ENCODE measurements at regions not wholly inside any gene's neighbourhood (a gene's known extent, or its start where the extent isn't known, plus 50 kb on each side); places are given as distances from the start of the nearest gene placed in this dataset.

DNA sequence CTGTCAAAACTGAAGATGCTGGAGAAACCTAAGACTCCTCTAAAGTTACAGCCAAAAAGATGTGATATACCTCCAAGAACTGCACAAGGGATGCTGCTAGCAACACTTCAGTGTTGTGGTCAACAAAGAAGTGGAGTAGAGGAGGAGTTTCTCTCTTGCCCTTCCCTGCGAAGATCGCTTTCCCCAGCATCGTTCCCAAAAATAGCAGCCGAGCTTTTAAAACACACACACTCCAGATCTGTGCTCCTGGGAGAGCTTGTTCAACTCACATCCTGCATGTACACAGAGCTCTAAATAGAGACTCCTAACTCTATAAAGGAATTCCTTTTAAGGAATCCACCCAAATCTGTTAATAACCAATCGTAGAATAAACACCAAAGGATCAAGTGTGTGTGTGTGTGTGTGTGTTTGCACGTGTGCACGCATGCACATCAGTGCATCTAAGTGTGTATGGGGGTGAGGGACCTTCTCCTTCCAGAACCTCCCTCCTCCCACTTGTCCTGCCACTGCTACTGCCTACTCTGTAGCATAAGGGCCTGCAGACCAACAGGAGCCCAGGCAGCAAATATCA lies 58.5 kb downstream of the PSMG1 start:
- no peak overlapping the region for H3K4me3 Mint-ChIP-seq
- Histone ChIP-seq H3K4me1 (ENCODE audit: insufficient read depth, low read length) (no peaks in the 10 kb centered on the region), H3K27me3 (ENCODE audit: control insufficient read depth in 1 of 2, insufficient read depth in 2 of 2, low read length in 2 of 2) (peaks cover 0 to 2% of the 10 kb centered on the region in 2 experiments), H3K4me3 (ENCODE audit: low read length) (no peak overlapping the region), H3K36me3 (ENCODE audit: insufficient read depth, low read length) (no peaks in the 10 kb centered on the region), H3K27ac (ENCODE audit: low read depth in 1 of 2, low read length in 2 of 2) (no peak overlapping the region), H3K9me3 (ENCODE audit: control insufficient read depth in 1 of 2, insufficient read depth in 1 of 2, low read length in 2 of 2) (peaks cover 0 to 18% of the 10 kb centered on the region in 2 experiments)
- no peaks in the 10 kb centered on the region for H3K27me3 Mint-ChIP-seq
- CTCF ChIA-PET = no interaction called here
- POLR2A ChIA-PET = no interaction called here
- TF ChIP-seq CTCF (IDR thresholded peaks at IDR 0.05) = no peak
- intact Hi-C loops (cut with DNase I, micrococcal nuclease) = no loop called here
- no peaks in the 10 kb centered on the region for H3K4me1 Mint-ChIP-seq (ENCODE audit: low read depth)
- H3K36me3 Mint-ChIP-seq (ENCODE audit: low read depth) = no peaks in the 10 kb centered on the region
- H3K9me3 Mint-ChIP-seq = peaks cover 5% of the 10 kb centered on the region
- H3K27ac Mint-ChIP-seq = no peak overlapping the region
- DNase-seq = no peak
- no peak for ATAC-seq (ENCODE audit: poor library complexity)

- Histone ChIP-seq H3K4me1 (ENCODE audit: insufficient read depth, low read length) (no peaks in the 10 kb centered on the region), H3K9me3 (ENCODE audit: control insufficient read depth in 1 of 2, insufficient read depth in 1 of 2, low read length in 2 of 2) (peaks cover 0 to 18% of the 10 kb centered on the region in 2 experiments), H3K27me3 (ENCODE audit: control insufficient read depth in 1 of 2, insufficient read depth in 2 of 2, low read length in 2 of 2) (no peaks in the 10 kb centered on the region), H3K27ac (ENCODE audit: low read depth in 1 of 2, low read length in 2 of 2) (no peak overlapping the region), H3K4me3 (ENCODE audit: low read length) (no peak overlapping the region), H3K36me3 (ENCODE audit: insufficient read depth, low read length) (no peaks in the 10 kb centered on the region)
- no peak for TF ChIP-seq CTCF (IDR thresholded peaks at IDR 0.05)
- H3K27me3 Mint-ChIP-seq = no peaks in the 10 kb centered on the region
- H3K9me3 Mint-ChIP-seq = peaks cover 5% of the 10 kb centered on the region
- no peaks in the 10 kb centered on the region for H3K4me1 Mint-ChIP-seq (ENCODE audit: low read depth)
- no peak for DNase-seq
- no peak overlapping the region for H3K4me3 Mint-ChIP-seq
- H3K36me3 Mint-ChIP-seq (ENCODE audit: low read depth) = no peaks in the 10 kb centered on the region
- H3K27ac Mint-ChIP-seq = no peak overlapping the region
- ChIA-PET POLR2A (no interaction called here), CTCF (no interaction called here)
- no peak for ATAC-seq (ENCODE audit: poor library complexity)
- intact Hi-C loops (cut with DNase I, micrococcal nuclease) = no loop called here
Observed at GRCh38 chr21:39123375-39123774, 59.9 kb downstream of the PSMG1 start.

GRCh38 chr21:39121600-39122355 lies 61.5 kb downstream of the PSMG1 start:
- H3K27ac Mint-ChIP-seq = no peak overlapping the region
- POLR2A ChIA-PET = no interaction called here

More at GRCh38 chr21:39121600-39122355, 61.5 kb downstream of the PSMG1 start:
- intact Hi-C loops (cut with DNase I, micrococcal nuclease) = no loop called here
- no peak for DNase-seq
- Histone ChIP-seq H3K27me3 (ENCODE audit: control insufficient read depth in 1 of 2, insufficient read depth in 2 of 2, low read length in 2 of 2) (no peaks in the 10 kb centered on the region), H3K27ac (ENCODE audit: low read depth in 1 of 2, low read length in 2 of 2) (no peak overlapping the region), H3K9me3 (ENCODE audit: control insufficient read depth in 1 of 2, insufficient read depth in 1 of 2, low read length in 2 of 2) (peaks cover 0 to 18% of the 10 kb centered on the region in 2 experiments), H3K36me3 (ENCODE audit: insufficient read depth, low read length) (no peaks in the 10 kb centered on the region), H3K4me3 (ENCODE audit: low read length) (no peak overlapping the region), H3K4me1 (ENCODE audit: insufficient read depth, low read length) (no peaks in the 10 kb centered on the region)
- TF ChIP-seq CTCF (IDR thresholded peaks at IDR 0.05) = no peak
- Mint-ChIP-seq H3K4me1 (ENCODE audit: low read depth) (no peaks in the 10 kb centered on the region), H3K36me3 (ENCODE audit: low read depth) (no peaks in the 10 kb centered on the region), H3K27me3 (no peaks in the 10 kb centered on the region), H3K9me3 (peaks cover 5% of the 10 kb centered on the region), H3K4me3 (no peak overlapping the region)
- CTCF ChIA-PET = no interaction called here
- ATAC-seq (ENCODE audit: poor library complexity) = no peak

Measured in CD4-positive, alpha-beta T cell (primary cell).